SK-N-SH (cell line): ENCODE measurements at regions not wholly inside any gene's neighbourhood (a gene's known extent, or its start where the extent isn't known, plus 50 kb on each side); places are given as distances from the start of the nearest gene placed in this dataset.

ENCODE experiments used
- CTCF ChIP-seq: fragments of 200-600 bp; sonication (generic); IDR thresholded peaks from 2 replicates; pipeline ENCODE4 v1.6.1; 2017; ENCODE audit warnings: antibody characterized with exemption, mild to moderate bottlenecking, moderate library complexity
- GABPA ChIP-seq: IDR thresholded peaks from 2 replicates; pipeline ENCODE4 v1.4.0; 2012; ENCODE audit warnings: low read depth, mild to moderate bottlenecking
- MAX ChIP-seq: IDR thresholded peaks from 2 replicates; pipeline ENCODE4 v1.4.0; 2012; ENCODE audit warnings: low read depth
- MXI1 ChIP-seq: IDR thresholded peaks from 2 replicates; pipeline ENCODE4 v1.6.1; 2012; ENCODE audit warnings: mild to moderate bottlenecking, low read depth, low read length, improper control_type of control experiment
- RAD21 ChIP-seq: IDR thresholded peaks from 2 replicates; pipeline ENCODE4 v1.6.1; 2012; ENCODE audit warnings: mild to moderate bottlenecking, low read length
- USF2 ChIP-seq: fragments of 150-350 bp; IDR thresholded peaks from 2 replicates; pipeline ENCODE4 v1.6.1; 2017; ENCODE audit warnings: antibody characterized with exemption, low read length, low read depth, borderline replicate concordance

GRCh38 chr6:71619836-71620235 is 266.5 kb upstream of the RIMS1 start:
- TF ChIP-seq CTCF (no peak), GABPA (no peak), USF2 (no peak), RAD21 (no peak), MXI1 (no peak), MAX (no peak)
